Cerebellar nuclear complex (tissue), 1 donor: ENCODE measurements at regions not wholly inside any gene's neighbourhood (a gene's known extent, or its start where the extent isn't known, plus 50 kb on each side); places are given as distances from the start of the nearest gene placed in this dataset.
"Not testable (repeated sequence)": the region's sequence is repeated elsewhere in the genome, so short reads cannot be mapped to it uniquely, and the experiment has no call there.

Experiments
- DNase-seq, 2 experiments: peaks; one replicate each; lab custom pipeline; 2025; lab: John Stamatoyannopoulos, UW

GRCh38 chr4:156321203-156321602 lies 367.5 kb upstream of the CTSO start:
- DNase-seq, result no peak

GRCh38 chr4:156313497-156313896 lies 359.8 kb upstream of the CTSO start:
- DNase-seq, result no peak

GRCh38 chr4:156312261-156312847 lies 358.7 kb upstream of the CTSO start:
- no peak for DNase-seq

GRCh38 chr4:156309031-156309430 lies 355.4 kb upstream of the CTSO start:
- DNase-seq, result no peak

- DNase-seq, result no peak
Measured at GRCh38 chr4:156303708-156304107, 350.0 kb upstream of the CTSO start.

GRCh38 chr4:156298230-156298629 lies 344.6 kb upstream of the CTSO start:
- DNase-seq, result no peak

GRCh38 chr4:156295676-156296195 lies 342.1 kb upstream of the CTSO start:
- no peak for DNase-seq

GRCh38 chr4:156294577-156294976 lies 340.9 kb upstream of the CTSO start:
- DNase-seq, result no peak

GRCh38 chr4:156293657-156294297 lies 340.1 kb upstream of the CTSO start:
- DNase-seq, result no peak

GRCh38 chr4:156291317-156291716 lies 337.7 kb upstream of the CTSO start:
- DNase-seq, result no peak

- DNase-seq, result no peak
Measured at GRCh38 chr4:156290811-156291210, 337.1 kb upstream of the CTSO start.

GRCh38 chr4:156290026-156290425 lies 336.4 kb upstream of the CTSO start:
- DNase-seq, result not testable (repeated sequence)

- no peak for DNase-seq
Measured at GRCh38 chr4:156280686-156281085, 327.0 kb upstream of the CTSO start.

- no peak for DNase-seq
Measured at GRCh38 chr4:156265407-156265806, 311.7 kb upstream of the CTSO start.

- DNase-seq, result no peak
Measured at GRCh38 chr4:156261230-156261629, 307.6 kb upstream of the CTSO start.

GRCh38 chr4:156255230-156256007 lies 301.8 kb upstream of the CTSO start:
- no peak for DNase-seq

GRCh38 chr4:156252358-156252921 lies 298.8 kb upstream of the CTSO start:
- DNase-seq, result no peak

GRCh38 chr4:156251373-156252065 lies 297.9 kb upstream of the CTSO start:
- no peak for DNase-seq

GRCh38 chr4:156248917-156249316 lies 295.3 kb upstream of the CTSO start:
- no peak for DNase-seq

GRCh38 chr4:156247470-156247869 lies 293.8 kb upstream of the CTSO start:
- DNase-seq, result no peak

- DNase-seq, result no peak
Measured at GRCh38 chr4:156243015-156243414, 289.3 kb upstream of the CTSO start.

- no peak for DNase-seq
Measured at GRCh38 chr4:156242390-156242789, 288.7 kb upstream of the CTSO start.
